ENCODE measurements at regions not wholly inside any gene's neighbourhood (a gene's known extent, or its start where the extent isn't known, plus 50 kb on each side); places are given as distances from the start of the nearest gene placed in this dataset.

DNA sequence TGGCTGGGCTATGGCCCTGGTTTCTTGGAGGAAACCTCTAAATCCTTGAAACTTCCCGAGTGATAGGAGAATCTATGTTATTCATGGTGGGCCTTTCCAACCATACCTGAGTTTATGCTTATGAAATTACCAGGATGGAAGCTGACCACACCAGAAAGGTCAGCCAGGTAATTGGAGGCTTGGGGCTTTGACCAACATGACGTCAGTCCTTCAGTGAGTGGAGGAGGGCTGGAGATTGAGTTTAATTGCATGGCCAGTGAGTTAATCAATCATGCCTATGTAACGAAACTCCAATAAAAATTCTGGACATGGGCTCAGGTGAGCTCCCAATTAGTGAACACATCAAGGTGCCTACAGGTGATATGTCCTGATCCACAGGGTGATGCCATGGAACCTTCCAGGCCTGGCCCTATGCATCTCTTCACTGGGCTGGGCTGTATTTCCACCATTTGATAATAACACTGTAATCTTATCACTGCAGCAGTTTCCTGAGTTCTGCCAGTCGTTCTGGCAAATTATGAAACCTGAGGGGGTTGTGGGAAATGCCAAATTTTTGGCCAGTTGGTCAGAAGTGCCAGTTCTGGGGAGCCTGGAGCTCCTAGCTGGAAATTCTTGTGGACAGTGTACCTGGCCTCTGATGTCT is 106.5 kb downstream of the CDH26 start:
- DNase-seq (ENCODE audit: low read depth in 2 of 2, low spot score in 1 of 2): no peak

DNA sequence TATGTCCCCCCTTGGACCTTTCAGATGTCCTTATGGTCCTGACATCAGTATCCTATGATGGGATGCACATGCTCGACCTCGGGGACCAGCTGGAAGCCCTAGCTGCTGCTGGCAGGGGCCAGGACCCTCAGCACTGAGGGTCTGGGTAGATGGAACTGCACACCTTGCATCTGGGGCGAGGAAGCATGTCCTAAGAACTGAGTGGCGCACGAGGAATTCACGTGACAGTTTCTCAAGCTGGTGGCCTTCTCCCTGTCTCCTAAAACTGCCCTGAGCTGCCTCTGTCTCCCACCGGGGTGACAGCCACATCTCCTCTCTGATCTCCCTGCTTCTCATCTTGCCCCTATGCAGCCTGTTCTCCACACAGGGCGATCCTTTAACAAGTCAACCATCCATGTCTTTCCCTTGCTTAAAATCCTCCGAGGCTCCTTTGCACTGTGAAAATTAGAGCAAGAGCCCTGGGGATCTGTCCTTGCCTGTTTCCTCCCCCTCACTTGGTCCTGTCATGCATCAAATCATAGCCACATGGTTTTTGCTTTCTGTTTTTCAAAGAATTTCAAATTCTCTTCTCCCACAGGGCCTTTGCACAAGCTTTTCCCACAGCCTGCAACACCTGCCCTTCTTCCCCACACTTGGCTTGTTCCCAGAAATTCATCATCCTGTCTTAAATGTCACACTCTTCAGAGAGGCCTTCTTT is 107.7 kb downstream of the CDH26 start:
- no peak for DNase-seq (ENCODE audit: low read depth in 2 of 2, low spot score in 1 of 2)

DNA sequence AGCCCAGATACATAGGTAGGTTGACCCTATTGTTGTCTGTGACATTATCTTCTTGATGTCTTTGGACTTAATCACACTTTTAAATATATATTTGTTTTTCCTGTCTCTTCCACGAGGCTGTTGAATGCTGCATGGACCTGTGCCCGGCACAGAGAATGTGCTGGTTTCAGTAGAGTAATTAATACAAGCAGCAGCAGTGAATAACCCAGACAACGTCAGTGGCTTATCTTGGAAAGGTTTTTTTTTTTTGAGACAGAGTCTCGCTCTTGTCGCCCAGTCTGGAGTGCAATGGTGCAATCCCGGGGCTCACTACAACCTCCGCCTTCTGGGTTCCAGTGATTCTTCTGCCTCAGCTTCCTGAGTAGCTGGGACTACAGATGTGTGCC is 108.2 kb downstream of the CDH26 start:
- no peak for DNase-seq (ENCODE audit: low read depth in 2 of 2, low spot score in 1 of 2)

DNA sequence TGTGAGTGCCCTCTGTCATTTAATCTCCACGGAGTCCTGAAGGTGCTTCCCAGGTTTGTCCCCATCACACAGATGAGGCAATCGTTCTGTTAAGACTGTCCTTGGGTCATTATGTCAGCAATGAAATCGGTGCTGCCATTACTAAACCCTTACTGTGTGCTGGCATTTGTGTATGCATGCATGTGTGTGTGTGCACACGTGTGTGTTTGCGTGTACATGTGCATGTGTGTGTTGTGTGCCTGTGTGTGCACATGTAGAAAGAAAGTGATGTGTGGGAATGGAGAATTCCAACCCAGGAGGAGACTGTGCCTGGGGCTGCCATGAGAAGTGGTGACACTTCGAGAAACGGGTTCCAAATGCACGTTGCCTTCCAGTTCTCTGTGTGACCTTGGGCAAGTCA is 110.3 kb downstream of the CDH26 start:
- DNase-seq (ENCODE audit: low read depth in 2 of 2, low spot score in 1 of 2): no peak

DNA sequence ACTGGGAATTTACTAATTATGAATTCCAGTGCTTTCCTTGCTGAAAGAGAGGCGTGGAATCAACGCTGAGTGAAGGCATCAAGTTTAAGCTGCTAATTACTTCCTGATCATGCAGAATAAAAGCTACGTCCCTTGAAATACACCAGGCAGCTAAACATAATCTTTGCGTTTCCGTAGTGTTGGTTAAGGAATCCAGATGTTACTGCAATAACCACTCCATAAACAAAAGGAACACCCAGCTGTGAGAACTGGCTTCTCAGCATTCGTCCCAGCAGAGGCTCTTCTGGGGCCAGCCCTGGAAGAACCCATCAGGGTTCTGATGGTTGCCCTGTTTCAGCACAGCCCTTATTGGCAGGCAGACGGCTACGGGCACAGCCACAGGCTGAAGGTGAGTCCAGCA is 111.4 kb downstream of the CDH26 start:
- no peak for DNase-seq (ENCODE audit: low read depth in 2 of 2, low spot score in 1 of 2)

DNA sequence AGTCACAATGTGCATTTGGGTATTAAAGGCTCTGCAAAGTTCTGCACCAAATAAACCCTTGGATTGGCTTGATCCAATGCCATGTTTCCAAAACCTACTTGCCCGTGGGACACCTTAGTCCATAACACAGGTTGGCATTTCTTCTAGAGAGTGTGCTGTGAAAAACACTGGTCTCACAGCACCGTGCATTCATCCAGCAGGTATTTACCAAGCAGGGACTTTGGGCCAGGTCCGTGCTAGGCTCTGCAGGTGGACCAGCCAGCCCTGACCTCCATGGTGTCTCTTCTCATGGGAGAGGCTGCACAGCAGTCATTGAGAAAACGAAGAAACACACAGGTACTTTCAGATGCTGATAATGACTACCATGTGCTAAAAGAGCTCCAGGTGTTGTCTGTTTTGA is 112.6 kb downstream of the CDH26 start:
- no peak for DNase-seq (ENCODE audit: low read depth in 2 of 2, low spot score in 1 of 2)

DNA sequence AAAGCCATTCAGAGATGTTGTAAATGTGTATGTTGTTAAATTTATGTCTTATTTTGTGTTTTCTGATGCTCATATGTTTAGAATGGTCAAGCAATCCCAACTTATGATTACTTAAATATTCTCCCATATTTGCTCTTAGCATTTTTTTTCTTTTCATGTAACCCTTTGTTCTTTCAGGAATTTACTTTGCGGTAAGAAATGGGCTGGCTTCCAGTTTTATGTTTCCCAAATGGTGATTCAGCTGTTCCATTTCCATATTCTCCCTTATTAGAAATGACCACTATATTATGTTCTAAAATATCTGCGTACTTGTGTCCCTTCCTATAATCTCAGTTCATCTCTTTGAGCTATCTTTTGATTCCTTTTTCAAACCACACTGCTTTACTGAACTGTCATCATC is 113.7 kb downstream of the CDH26 start:
- no peak for DNase-seq (ENCODE audit: low read depth in 2 of 2, low spot score in 1 of 2)

DNA sequence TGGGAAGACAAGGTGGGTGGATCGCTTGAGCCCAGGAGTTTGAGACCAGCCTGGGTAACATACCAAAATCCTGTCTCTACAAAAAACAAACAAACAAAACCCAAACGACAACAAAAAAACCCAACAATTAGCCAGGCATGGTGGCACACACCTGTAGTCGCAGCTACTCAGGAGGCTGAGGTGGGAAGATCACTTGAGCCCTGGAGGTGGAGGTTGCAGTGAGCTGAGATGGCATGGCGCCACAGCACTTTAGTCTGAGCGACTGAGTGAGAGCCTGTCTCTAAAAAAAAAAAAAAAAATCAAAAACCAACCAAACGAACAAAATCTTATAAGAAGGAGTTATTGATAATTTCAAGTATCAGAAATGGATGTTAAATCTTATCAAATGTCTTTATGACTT is 114.9 kb downstream of the CDH26 start:
- no peak for DNase-seq (ENCODE audit: low read depth in 2 of 2, low spot score in 1 of 2)

DNA sequence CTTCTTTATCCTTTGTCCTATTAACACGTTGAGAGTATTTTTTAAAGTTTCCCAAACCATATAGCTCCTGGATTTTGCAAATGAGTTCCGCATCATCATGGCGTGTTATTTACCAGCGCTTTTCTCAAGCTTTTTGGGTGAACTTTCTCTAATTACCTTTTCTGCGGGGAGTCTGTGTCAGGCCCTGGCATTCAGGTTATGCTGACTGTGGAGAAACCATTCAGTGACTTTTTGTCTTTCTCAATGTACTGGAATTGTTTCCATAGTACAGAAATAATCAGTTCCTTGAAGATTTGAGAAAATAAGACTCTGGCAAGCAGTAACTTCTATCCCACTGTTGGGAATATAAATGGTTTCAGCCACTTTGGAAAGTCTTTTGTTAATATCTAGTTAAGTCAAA is 115.3 kb downstream of the CDH26 start:
- no peak for DNase-seq (ENCODE audit: low read depth in 2 of 2, low spot score in 1 of 2)

DNA sequence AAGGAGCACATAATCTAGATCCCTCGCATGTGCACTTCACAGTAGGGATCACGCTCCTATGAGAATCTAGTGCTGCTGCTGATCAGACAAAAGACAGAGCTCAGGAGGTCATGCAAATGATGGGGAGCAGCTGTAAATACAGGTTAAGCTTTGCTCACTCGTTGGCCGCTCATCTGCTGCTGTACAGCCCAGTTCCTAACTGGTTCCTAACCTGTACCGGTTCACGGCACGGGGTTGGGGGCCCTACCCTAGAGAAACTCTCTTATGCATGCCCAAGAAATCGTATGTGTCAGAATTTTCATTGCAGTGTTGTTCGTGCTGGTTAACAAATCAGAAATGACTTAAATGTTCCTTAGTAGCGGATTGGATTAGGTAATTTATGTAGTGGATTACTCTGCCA is 116.1 kb downstream of the CDH26 start:
- no peak for DNase-seq (ENCODE audit: low read depth in 2 of 2, low spot score in 1 of 2)

DNA sequence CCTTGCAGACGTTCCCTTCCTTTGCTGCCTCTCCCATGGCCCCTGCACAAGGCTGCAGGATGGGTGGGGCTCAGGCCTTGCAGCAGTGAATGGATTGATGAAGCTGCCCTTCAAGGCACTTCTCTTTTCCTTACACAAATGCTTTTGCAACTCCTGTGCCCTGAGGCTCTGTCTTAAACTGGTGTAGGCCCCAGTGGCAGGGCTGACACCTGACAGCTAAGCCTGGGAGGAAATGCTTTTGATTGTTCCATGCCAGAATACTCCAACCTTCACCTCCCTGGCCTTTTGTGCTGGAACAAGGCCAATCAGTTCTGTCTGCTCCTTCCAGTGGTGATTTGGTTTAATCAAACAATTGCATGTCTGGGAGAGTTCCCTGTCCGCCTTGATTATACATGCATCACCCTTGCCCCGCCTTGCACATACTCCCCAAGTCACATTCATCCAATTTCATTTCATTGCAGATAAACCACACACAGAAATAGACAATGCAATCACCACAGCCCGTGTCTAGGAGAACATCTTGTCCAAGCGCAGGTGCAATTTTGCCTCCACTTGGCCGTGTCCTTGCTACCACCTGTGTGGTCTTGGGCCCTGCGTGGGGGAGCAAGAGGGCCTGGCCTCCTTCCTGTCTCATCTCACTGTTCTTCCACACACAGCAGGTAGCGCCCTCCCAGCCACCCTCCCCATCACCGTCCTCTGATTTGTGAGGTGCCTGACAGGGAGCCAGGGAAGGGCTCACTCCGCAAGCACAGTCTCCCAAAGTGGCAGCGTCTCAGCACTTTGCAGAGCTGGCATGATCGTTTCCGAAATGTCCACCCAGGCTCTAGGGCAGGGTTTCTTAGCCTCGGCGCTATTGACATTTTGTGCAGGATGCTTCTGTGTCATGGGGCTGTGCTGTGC is 120.4 kb downstream of the CDH26 start:
- no peak for DNase-seq (ENCODE audit: low read depth in 2 of 2, low spot score in 1 of 2)

DNA sequence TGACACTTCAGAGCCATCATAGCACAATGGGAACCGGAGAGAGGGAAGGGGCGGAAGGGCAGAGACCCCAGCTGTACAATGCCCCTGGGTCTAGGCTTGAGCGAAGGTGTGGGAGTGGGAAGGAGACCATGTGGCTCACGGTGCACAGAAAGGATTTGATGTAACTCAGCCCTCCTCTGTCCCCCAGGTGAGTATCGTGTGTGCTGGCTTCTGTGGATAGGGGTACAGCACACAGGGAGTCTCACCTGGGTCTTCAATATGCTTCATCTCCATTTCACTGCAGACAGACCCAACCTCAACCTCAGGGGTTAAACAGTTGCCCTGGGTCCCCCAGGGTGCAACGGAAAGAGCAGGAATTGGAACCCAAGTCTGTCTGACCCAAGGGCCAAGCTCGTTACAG is 122.2 kb downstream of the CDH26 start:
- no peak for DNase-seq (ENCODE audit: low read depth in 2 of 2, low spot score in 1 of 2)

DNA sequence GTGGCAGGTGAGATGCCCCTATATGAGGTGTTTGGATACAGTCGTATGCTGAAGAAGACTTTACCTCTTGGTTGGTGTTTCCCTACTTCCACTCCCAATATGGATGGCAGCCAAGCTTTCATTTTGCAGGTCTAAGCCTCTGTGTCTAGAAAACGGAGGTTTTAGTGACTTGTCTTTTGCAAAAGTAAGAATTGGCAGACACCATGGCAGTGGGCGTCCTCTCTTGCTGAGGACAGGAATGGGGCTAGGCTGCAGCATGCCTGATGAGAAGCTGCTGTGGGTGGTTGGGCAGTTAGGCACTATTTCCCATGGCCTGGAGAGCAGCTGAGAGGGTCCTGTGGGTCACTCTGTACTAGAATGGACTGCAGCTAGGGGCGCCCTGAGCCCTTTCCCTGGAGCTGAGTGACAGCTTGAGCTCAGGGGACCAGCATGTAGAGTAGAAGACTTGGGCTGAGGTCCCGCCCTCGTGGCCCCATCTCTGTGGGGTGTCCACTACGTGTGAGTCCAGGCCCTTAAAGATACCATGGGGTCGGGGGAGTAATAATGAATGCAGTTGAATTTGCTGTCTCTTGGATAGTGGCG is 127.4 kb downstream of the CDH26 start:
- no peak for DNase-seq (ENCODE audit: low read depth in 2 of 2, low spot score in 1 of 2)

DNA sequence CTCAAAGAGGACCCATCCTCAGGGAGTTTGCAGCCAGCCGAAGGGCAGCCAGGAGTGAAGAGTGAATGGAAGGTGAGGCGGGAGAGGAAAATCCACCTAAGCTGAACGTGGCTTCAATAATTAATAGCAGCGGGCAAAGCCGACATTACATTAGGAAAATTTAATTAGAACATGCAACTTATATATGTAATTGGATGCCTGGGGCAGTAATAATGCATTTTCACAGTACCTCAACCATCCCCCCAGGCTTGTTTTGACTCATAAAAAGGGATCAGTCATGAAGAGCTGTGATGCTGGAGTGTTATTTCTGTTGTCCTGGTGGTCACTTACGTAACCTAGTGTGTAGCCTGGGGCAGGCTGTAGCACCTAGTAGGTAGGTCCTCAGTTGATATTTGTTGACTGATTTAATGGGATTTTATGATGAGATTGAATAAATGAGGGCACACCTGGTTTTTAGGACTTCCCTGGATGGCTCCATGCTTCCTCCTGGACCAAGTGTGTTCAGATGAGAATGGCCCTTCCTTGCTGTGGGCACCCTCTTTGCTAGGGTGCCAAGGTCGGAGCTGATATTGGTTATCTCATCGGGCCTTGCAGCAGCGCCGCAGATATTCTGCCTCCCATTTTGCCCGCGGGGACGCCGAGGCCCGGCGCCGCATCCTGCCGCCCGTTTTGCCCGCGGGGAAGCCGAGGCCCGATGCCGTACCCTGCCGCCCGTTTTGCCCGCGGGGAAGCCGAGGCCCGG is 128.8 kb downstream of the CDH26 start:
- DNase-seq (ENCODE audit: low read depth in 2 of 2, low spot score in 1 of 2): no peak

DNA sequence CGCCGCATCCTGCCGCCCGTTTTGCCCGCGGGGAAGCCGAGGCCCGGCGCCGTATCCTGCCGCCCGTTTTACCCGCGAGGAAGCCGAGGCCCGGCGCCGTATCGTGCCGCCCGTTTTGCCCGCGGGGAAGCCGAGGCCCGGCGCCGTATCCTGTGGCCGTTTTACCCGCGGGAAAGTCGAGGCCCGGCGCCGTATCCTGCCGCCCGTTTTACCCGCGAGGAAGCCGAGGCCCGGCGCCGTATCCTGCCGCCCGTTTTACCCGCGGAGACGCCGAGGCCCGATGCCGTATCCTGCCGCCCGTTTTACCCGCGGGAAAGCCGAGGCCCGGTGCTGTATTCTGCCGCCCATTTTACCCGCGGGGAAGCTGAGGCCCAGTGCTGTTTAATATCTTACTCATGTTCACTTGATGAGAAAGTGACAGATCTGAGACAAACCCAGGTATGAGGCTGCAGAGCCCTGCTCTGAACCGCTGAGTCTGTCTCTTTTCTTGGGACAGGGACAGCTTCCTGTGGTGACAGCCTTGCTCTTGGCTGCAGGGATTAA is 129.4 kb downstream of the CDH26 start:
- DNase-seq (ENCODE audit: low read depth in 2 of 2, low spot score in 1 of 2): no peak

DNA sequence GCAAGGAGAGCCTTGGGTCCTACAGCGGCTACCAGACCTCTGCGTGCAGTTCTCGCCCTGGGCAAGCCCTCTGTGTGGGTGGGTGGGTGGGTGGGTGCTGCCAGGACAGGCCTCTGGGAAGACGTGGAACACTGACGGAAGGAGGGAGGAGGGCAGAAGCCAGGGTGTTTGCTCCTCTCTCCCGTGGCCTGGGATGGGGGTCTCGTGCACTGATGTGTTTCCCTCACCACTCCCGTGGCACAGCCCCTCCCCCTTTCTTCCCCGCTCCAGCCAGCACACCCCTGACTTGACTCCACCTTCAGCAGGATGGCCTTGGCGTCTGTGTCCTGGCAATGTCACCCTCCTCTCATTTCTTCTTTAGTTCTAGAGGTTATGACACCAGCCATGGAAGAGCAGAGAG is 130.0 kb downstream of the CDH26 start:
- no peak for DNase-seq (ENCODE audit: low read depth in 2 of 2, low spot score in 1 of 2)

DNA sequence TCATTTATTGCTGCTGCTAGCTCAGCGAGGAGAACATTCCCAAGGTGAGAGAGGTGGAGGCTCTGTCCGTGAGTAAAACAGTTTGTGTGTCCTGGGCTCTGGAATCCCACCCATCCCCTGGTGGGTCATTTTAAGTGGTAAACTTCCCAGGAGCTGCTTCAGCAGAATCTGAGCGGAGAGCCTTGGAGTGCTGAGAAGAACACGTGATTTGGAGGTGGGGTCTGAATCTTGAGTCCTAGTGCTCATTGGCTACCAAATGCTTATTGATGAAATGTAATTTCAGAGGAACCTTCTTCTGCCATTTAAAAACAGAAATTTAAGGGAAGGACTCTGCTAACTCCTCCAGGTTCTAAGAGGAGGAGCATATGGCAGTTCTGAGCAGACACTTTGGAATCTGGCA is 132.4 kb downstream of the CDH26 start:
- no peak for DNase-seq (ENCODE audit: low read depth in 2 of 2, low spot score in 1 of 2)

DNA sequence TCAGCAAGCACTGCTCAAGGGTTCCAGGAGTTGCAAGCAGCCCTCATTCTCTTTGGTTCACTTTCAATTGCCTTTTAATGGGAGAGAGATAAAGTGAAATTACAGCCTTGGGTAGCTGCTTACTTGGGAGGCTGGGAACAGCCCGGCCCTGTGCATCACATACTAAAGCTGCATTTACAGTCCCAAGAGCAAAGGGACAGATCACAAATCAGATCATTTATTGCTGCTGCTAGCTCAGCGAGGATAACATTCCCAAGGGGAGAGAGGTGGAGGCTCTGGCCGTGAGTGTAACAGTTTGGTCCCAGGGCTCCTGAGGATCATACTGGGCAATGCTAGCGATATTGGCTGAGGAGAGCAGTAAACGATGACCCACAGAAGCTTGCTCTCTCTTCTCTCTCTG is 133.1 kb downstream of the CDH26 start:
- DNase-seq (ENCODE audit: low read depth in 2 of 2, low spot score in 1 of 2): no peak

DNA sequence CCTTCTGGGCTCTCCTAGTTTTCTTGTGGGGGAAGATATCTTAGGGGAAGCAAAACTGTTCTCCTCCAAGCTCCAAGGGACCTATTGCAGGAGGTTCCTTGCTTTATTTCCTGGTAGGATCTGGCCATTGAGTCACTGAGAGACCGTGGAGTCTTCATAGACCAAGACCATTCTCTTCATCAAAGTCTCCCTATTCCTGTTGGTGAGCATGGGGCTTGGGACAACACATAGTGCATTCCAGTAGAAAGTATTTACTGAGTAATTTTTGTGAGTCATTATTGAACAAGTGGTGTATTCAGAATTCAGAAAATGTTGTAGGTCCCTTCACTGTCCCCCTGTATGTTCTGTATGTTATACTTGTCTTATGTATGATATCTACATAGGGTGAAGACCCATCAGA is 133.6 kb downstream of the CDH26 start:
- DNase-seq (ENCODE audit: low read depth in 2 of 2, low spot score in 1 of 2): no peak

DNA sequence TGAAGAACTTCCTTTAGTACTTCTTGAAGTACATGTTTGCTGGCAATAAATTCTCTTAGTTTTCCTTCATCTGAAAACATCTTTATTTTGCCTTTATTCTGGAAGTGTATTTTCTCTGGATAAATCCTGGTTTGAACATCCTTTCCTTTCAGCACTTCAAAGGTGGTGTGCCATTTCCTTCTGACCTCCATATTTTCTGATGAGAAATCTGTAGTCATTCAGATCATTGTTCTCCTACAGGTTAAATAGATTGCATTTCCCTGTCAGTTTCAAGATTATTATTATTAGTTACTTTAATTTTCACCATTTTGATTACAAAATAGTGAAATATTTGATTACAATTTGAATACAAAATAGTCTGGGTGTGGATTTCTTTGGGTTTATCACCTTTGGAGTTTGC is 134.5 kb downstream of the CDH26 start:
- no peak for DNase-seq (ENCODE audit: low read depth in 2 of 2, low spot score in 1 of 2)

DNA sequence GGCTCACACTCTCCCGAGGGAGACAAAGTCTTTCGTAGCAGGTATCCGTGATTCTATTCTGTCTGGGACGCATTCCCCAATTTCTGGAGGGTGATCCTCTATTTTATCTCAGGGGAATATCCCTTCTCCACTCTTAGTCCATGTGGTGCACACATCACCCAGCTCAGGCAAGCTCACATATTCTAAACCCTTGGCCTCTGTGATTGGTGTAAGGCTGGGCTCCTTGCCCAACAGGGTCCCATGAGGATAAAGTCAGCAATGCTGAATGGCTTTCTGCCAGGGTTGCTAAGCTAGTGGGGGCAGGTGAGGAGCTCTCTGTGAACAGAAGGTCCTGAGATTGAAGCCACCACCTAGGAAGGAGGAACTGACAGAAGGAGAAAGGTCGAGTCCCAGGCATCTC is 137.2 kb downstream of the CDH26 start:
- no peak for DNase-seq (ENCODE audit: low read depth in 2 of 2, low spot score in 1 of 2)
